ENCODE measurements at regions not wholly inside any gene's neighbourhood (a gene's known extent, or its start where the extent isn't known, plus 50 kb on each side); places are given as distances from the start of the nearest gene placed in this dataset.

DNA sequence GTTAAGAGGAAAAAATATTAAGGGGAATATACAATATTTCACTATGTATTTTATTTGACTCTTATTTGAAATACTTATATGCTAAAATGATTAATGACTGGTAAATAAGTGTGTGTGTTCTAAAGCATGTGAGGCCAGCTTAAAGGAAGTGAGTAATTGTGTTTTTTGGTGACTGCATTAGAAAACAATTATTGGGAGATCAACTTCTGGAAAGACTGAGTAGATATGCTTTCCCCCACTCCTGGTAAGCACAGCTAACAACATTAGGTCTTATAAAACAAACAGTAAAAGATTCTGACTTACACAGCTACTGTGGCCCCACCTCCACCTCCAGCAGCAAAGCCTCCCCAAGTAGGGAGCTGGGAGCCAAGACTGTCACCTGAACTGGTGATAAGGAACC lies 403.0 kb downstream of the SRGAP2C start (continued):
- TF ChIP-seq IRF5 (IDR thresholded peaks at IDR 0.05; ENCODE audit: borderline replicate concordance) (no peak), NFXL1 (IDR thresholded peaks at IDR 0.05; ENCODE audit: borderline replicate concordance) (no peak)

- ChIA-PET CTCF (no interaction called here), RAD21 (ENCODE audit: unreplicated experiment) (no interaction called here), SMC1A (ENCODE audit: uncharacterized antibody, unreplicated experiment) (no interaction called here), POLR2A (no interaction called here)
- ATAC-seq = no peak
- BruUV-seq (replicated peaks) = no TSS peak
- H3K4me2 ChIP-seq (ENCODE audit: control insufficient read depth, insufficient read depth) = no peak overlapping the region
- no peak for TF ChIP-seq SMAD1 (IDR thresholded peaks at IDR 0.05; ENCODE audit: low read depth, partially characterized antibody)
- TF ChIP-seq, protein P1, sequence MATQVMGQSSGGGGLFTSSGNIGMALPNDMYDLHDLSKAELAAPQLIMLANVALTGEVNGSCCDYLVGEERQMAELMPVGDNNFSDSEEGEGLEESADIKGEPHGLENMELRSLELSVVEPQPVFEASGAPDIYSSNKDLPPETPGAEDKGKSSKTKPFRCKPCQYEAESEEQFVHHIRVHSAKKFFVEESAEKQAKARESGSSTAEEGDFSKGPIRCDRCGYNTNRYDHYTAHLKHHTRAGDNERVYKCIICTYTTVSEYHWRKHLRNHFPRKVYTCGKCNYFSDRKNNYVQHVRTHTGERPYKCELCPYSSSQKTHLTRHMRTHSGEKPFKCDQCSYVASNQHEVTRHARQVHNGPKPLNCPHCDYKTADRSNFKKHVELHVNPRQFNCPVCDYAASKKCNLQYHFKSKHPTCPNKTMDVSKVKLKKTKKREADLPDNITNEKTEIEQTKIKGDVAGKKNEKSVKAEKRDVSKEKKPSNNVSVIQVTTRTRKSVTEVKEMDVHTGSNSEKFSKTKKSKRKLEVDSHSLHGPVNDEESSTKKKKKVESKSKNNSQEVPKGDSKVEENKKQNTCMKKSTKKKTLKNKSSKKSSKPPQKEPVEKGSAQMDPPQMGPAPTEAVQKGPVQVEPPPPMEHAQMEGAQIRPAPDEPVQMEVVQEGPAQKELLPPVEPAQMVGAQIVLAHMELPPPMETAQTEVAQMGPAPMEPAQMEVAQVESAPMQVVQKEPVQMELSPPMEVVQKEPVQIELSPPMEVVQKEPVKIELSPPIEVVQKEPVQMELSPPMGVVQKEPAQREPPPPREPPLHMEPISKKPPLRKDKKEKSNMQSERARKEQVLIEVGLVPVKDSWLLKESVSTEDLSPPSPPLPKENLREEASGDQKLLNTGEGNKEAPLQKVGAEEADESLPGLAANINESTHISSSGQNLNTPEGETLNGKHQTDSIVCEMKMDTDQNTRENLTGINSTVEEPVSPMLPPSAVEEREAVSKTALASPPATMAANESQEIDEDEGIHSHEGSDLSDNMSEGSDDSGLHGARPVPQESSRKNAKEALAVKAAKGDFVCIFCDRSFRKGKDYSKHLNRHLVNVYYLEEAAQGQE (IDR thresholded peaks at IDR 0.05; ENCODE audit: low read depth, low read length) = no peak
- no peak overlapping the region for H3K27ac ChIP-seq (ENCODE audit: control insufficient read depth, insufficient read depth)
- no peak overlapping the region for H3K9ac ChIP-seq (ENCODE audit: control insufficient read depth, insufficient read depth, low read length)
- no peaks in the 10 kb centered on the region for H4K20me1 ChIP-seq (ENCODE audit: control insufficient read depth, insufficient read depth)
- no peak for DNase-seq (ENCODE audit: low read depth, low spot score)
- no peaks in the 10 kb centered on the region for H3K79me2 ChIP-seq (ENCODE audit: control insufficient read depth, insufficient read depth, low read length)
- FAIRE-seq = no peak
- in situ Hi-C loops (cut with MboI) (no loop called here), intact Hi-C loops (cut with micrococcal nuclease; ENCODE audit: unreplicated experiment) (loop anchor here (5.0 kb wide), 1 partner anchor 52 kb away; no protein-coding TSS in a partner anchor)
- no peaks in the 10 kb centered on the region for H3K4me1 ChIP-seq (ENCODE audit: control insufficient read depth, insufficient read depth, low read length)
- no peaks in the 10 kb centered on the region for H3K36me3 ChIP-seq (ENCODE audit: control insufficient read depth in 2 of 2, insufficient read depth in 2 of 2, low read length in 1 of 2)
- no peak overlapping the region for H3K4me3 ChIP-seq
- WGBS (ENCODE audit: insufficient coverage, insufficient replicate concordance, low lambda C conversion rate, missing lambda C conversion rate) = 18% methylated on average over 3 of the region's 3 CpGs
- no peaks in the 10 kb centered on the region for H3K9me3 ChIP-seq (replicated peaks; ENCODE audit: control insufficient read depth, insufficient read depth, low read length)
- H3K27me3 ChIP-seq (replicated peaks in 1 of 2; ENCODE audit: control insufficient read depth in 2 of 2, insufficient read depth in 2 of 2, low read length in 1 of 2) = no peaks in the 10 kb centered on the region
- H2AFZ ChIP-seq (ENCODE audit: control insufficient read depth, low read depth, low read length) = no peak overlapping the region
Observed at GRCh38 chr1:121594096-121594495, 409.3 kb downstream of the SRGAP2C start.
